RWPE2 (cell line): ENCODE measurements at regions not wholly inside any gene's neighbourhood (a gene's known extent, or its start where the extent isn't known, plus 50 kb on each side); places are given as distances from the start of the nearest gene placed in this dataset.

Experiments used
- ATAC-seq: fragments of 200-7000 bp; cut with Tn5 transposase; 3 replicates; pipeline ENCODE4 v1.9.1; 2021; ENCODE audit warnings: low read depth
- DNase-seq: peaks from one replicate; pipeline ENCODE4 v3.0.0-alpha.2; 2020; ENCODE audit warnings: low spot score
- H3K27ac ChIP-seq: fragments of 450-650 bp; 2 replicates; pipeline ENCODE4 v1.5.1; 2017; ENCODE audit warnings: mild to moderate bottlenecking; ENCODE audit not compliant: poor library complexity, severe bottlenecking
- H3K27me3 ChIP-seq: fragments of 250-450 bp; sonication (Bioruptor Pico); 2 replicates; pipeline ENCODE4 v1.5.1; 2021; ENCODE audit warnings: mild to moderate bottlenecking, moderate library complexity; ENCODE audit not compliant: insufficient read depth, poor library complexity, severe bottlenecking
- H3K36me3 ChIP-seq: fragments of 250-450 bp; sonication (Bioruptor Pico); 2 replicates; pipeline ENCODE4 v1.5.1; 2020; ENCODE audit warnings: low read depth, mild to moderate bottlenecking, moderate library complexity
- H3K4me1 ChIP-seq: fragments of 250-450 bp; sonication (Bioruptor Pico); 2 replicates; pipeline ENCODE4 v1.5.1; 2021; ENCODE audit warnings: mild to moderate bottlenecking, moderate library complexity; ENCODE audit not compliant: insufficient read depth, poor library complexity, severe bottlenecking
- H3K4me3 ChIP-seq: fragments of 250-450 bp; sonication (Bioruptor Pico); 2 replicates; pipeline ENCODE4 v1.5.1; 2021; ENCODE audit warnings: mild to moderate bottlenecking, moderate library complexity; ENCODE audit not compliant: severe bottlenecking
- H3K9me3 ChIP-seq: fragments of 250-450 bp; sonication (Bioruptor Pico); 2 replicates; pipeline ENCODE4 v1.5.1; 2021; ENCODE audit warnings: mild to moderate bottlenecking, moderate library complexity; ENCODE audit not compliant: severe bottlenecking
- TF ChIP-seq, protein P1 (sequence below): fragments of 450-650 bp; IDR thresholded peaks from one replicate; pipeline ENCODE4 v1.5.1; 2017; ENCODE audit warnings: mild to moderate bottlenecking, moderate library complexity; ENCODE audit not compliant: poor library complexity, severe bottlenecking

DNA sequence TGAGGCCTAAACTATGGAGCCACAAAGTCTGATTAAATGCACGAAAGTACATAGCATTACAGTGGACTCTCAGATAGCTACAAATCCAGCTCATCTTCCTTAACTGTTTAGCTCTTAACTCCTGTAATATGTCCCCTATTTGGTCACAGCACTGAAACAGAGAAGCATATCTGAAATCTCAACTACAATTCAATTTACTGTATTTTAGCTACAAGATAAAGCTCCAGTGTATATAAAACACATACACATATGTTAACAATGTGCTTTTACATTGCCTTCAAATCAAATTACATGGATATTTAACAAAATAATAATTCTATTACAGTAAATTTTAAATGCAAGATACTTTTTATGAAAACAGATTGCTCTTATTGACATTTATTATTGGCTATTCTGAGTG is 849.3 kb upstream of the PRMT6 start:
- Histone ChIP-seq H3K27me3 (no peaks in the 10 kb centered on the region), H3K36me3 (no peaks in the 10 kb centered on the region), H3K4me3 (no peak overlapping the region), H3K4me1 (no peaks in the 10 kb centered on the region), H3K27ac (no peak overlapping the region), H3K9me3 (no peaks in the 10 kb centered on the region)
- TF ChIP-seq, protein P1, sequence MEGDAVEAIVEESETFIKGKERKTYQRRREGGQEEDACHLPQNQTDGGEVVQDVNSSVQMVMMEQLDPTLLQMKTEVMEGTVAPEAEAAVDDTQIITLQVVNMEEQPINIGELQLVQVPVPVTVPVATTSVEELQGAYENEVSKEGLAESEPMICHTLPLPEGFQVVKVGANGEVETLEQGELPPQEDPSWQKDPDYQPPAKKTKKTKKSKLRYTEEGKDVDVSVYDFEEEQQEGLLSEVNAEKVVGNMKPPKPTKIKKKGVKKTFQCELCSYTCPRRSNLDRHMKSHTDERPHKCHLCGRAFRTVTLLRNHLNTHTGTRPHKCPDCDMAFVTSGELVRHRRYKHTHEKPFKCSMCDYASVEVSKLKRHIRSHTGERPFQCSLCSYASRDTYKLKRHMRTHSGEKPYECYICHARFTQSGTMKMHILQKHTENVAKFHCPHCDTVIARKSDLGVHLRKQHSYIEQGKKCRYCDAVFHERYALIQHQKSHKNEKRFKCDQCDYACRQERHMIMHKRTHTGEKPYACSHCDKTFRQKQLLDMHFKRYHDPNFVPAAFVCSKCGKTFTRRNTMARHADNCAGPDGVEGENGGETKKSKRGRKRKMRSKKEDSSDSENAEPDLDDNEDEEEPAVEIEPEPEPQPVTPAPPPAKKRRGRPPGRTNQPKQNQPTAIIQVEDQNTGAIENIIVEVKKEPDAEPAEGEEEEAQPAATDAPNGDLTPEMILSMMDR: no peak
- no peak for ATAC-seq
- no peak for DNase-seq

DNA sequence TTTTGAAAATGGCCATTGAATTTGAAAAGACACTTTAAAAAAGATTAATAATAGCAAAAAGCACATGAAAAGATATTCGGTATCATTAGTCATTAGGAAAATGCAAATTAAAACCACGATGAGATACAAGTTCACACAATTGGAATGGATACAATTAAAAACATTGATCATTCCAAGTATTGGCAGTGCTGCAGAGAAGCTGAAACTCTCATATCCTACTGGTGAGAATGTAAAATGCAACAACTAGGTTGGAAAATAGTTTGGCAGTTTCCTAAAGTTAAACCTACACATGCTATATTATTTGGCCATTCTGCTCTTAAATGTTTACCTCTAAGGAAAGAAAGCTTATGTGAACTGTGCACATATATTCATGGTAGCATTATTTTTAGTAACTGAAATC is 838.7 kb upstream of the PRMT6 start:
- H3K4me1 ChIP-seq: no peaks in the 10 kb centered on the region
- H3K4me3 ChIP-seq: no peak overlapping the region
- no peaks in the 10 kb centered on the region for H3K9me3 ChIP-seq
- no peak overlapping the region for H3K27ac ChIP-seq
- no peaks in the 10 kb centered on the region for H3K27me3 ChIP-seq
- H3K36me3 ChIP-seq: no peaks in the 10 kb centered on the region
- DNase-seq (no peak), ATAC-seq (no peak)
- TF ChIP-seq, protein P1: no peak

DNA sequence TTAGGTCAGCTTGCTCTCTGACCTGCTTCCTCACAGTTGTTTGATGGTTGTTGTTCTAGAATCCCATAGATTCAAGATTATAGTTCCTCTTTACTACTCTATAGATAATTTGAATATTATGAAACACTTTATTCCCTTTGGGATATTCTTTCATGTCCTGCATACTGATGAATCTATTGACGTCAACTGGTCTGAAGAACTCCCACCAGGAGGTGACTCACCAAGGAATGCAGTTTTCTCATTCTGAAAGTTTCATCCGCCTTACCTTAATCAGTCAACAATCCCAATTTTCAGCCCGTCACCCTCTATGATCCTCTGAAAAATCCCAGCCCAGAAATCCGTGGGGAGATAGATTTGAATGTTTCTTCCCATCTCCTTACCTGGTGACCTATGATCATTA is 834.1 kb upstream of the PRMT6 start:
- TF ChIP-seq, protein P1: no peak
- H3K36me3 ChIP-seq: no peaks in the 10 kb centered on the region
- no peaks in the 10 kb centered on the region for H3K9me3 ChIP-seq
- H3K27ac ChIP-seq: no peak overlapping the region
- no peak overlapping the region for H3K4me3 ChIP-seq
- H3K4me1 ChIP-seq: no peaks in the 10 kb centered on the region
- no peak for ATAC-seq
- no peak for DNase-seq
- no peaks in the 10 kb centered on the region for H3K27me3 ChIP-seq

DNA sequence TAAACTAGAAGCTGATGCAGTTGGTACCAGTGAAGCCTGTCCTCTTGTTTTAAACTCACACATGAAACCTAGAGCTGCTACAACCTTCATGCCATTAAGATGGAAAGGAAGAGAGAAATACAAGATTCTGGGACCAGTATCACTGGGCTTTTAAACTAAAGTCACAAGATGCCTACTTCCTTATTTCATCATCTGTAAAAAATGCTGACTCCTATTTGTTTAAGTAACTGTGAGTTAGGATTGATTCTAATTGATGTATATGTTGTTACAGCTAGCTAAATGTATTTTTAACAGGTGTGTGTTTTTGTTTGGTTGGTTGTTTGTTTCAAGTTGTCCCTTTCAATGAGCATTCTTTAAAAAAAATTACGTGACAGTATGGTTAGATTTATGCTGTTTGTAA is 833.3 kb upstream of the PRMT6 start:
- Histone ChIP-seq H3K9me3 (no peaks in the 10 kb centered on the region), H3K4me1 (no peaks in the 10 kb centered on the region), H3K36me3 (no peaks in the 10 kb centered on the region), H3K27ac (no peak overlapping the region), H3K4me3 (no peak overlapping the region), H3K27me3 (no peaks in the 10 kb centered on the region)
- DNase-seq (no peak), ATAC-seq (no peak)
- TF ChIP-seq, protein P1: no peak

DNA sequence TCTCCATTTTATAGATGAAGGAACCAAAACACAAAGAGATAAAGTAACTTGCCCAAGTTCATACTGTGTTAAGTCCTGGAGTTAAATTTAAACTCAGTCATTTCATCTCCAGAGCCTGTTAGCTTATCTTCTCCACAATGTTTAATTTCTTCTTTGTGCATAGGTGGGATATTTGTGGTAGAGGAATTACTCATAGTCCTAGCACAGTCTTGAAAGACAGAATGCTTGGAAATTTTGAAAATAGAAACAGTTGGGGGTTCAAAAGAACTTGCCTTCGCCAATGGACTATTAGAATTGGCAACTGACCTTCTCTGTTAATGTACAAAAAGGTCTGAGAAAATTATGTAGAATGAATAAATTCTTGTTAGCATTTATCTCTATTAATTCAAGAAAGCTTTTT is 832.0 kb upstream of the PRMT6 start:
- Histone ChIP-seq H3K4me3 (no peak overlapping the region), H3K27ac (no peak overlapping the region), H3K27me3 (no peaks in the 10 kb centered on the region), H3K36me3 (no peaks in the 10 kb centered on the region), H3K9me3 (no peaks in the 10 kb centered on the region), H3K4me1 (no peaks in the 10 kb centered on the region)
- TF ChIP-seq, protein P1: no peak
- no peak for DNase-seq
- ATAC-seq: no peak
